Endothelial cell of umbilical vein (primary cell): ENCODE measurements at regions not wholly inside any gene's neighbourhood (a gene's known extent, or its start where the extent isn't known, plus 50 kb on each side); places are given as distances from the start of the nearest gene placed in this dataset.

Experiments used
- BruUV-seq: library from RNA; stranded (reverse); fragments of 400-500 nt; replicated peaks from 2 replicates; lab custom pipeline; 2021; lab: Mats Ljungman, UMichigan
- CTCF ChIA-PET: fragments of 300-600, 350-600 bp; sonication (Branson Sonifier 250); formaldehyde crosslinking; loops from one replicate; lab custom pipeline; 2021; ENCODE audit warnings: antibody characterized with exemption, inconsistent platforms; lab: Charles Lee
- POLR2A ChIA-PET: fragments of 300-600, 350-600 bp; sonication (Branson Sonifier 250); formaldehyde crosslinking; loops from one replicate; lab custom pipeline; 2021; ENCODE audit warnings: antibody characterized with exemption, inconsistent platforms; lab: Charles Lee
- DNase-seq: peaks from one replicate; pipeline ENCODE4 v3.0.0-alpha.2; 2011; ENCODE audit warnings: low read depth, low spot score
- FAIRE-seq: peaks from 2 replicates; lab custom pipeline; 2011; peaks lifted over from hg19 to GRCh38; lab: Jason Lieb, UNC
- H2AFZ ChIP-seq: 2 replicates; pipeline ENCODE4 v1.6.0; 2012; ENCODE audit warnings: low read depth, low read length, control low read depth, inconsistent platforms
- H3K27ac ChIP-seq: 2 replicates; pipeline ENCODE4 v1.5.1; 2011; ENCODE audit warnings: low read depth, mild to moderate bottlenecking, control low read depth, low read length, moderate library complexity; ENCODE audit not compliant: insufficient read depth
- H3K27me3 ChIP-seq, 2 experiments: 2 replicates each; pipeline versions ENCODE4 v1.6.0 to v1.6.1; 2011; ENCODE audit warnings: low read length in 2 of 2, mixed read lengths in 1 of 2; ENCODE audit not compliant: control insufficient read depth in 2 of 2, insufficient read depth in 2 of 2
- H3K36me3 ChIP-seq, 2 experiments: 2 replicates in 1 of 2; 3 replicates in 1 of 2; pipeline ENCODE4 v1.5.1; 2011; ENCODE audit warnings: low read length in 2 of 2, mild to moderate bottlenecking in 1 of 2, moderate library complexity in 1 of 2; ENCODE audit not compliant: control insufficient read depth in 2 of 2, insufficient read depth in 2 of 2; ENCODE audit errors: extremely low read depth in 1 of 2
- H3K4me1 ChIP-seq: 3 replicates; pipeline ENCODE4 v1.5.1; 2011; ENCODE audit warnings: mild to moderate bottlenecking, low read length; ENCODE audit not compliant: control insufficient read depth, insufficient read depth; ENCODE audit errors: extremely low read depth
- H3K4me2 ChIP-seq: 2 replicates; pipeline ENCODE4 v1.6.1; 2011; ENCODE audit warnings: low read length, control low read depth, mixed read lengths; ENCODE audit not compliant: insufficient read depth
- H3K4me3 ChIP-seq, 3 experiments: fragments of 200-600 bp in 1 of 3; sonication (generic), shearing (Covaris generic) in 1 of 3; replicated peaks in 1 of 3; 2 replicates each; pipeline ENCODE4 v1.5.1; 2011 to 2016; ENCODE audit warnings: control low read depth in 3 of 3, low read length in 3 of 3, mild to moderate bottlenecking in 2 of 3, inconsistent platforms in 1 of 3, low read depth in 1 of 3, moderate library complexity in 1 of 3; ENCODE audit not compliant: insufficient read depth in 1 of 3
- H3K79me2 ChIP-seq: 2 replicates; pipeline ENCODE4 v1.6.0; 2012; ENCODE audit warnings: low read length, inconsistent platforms; ENCODE audit not compliant: control insufficient read depth, insufficient read depth
- H3K9ac ChIP-seq: replicated peaks from 2 replicates; pipeline ENCODE3; 2011; ENCODE audit warnings: low read length, control low read depth; ENCODE audit not compliant: insufficient read depth; ENCODE audit errors: extremely low read depth
- H3K9me1 ChIP-seq: replicated peaks from 3 replicates; pipeline ENCODE4 v1.6.0; 2011; ENCODE audit warnings: mild to moderate bottlenecking, low read length; ENCODE audit not compliant: control insufficient read depth, insufficient read depth; ENCODE audit errors: extremely low read depth
- H3K9me3 ChIP-seq: replicated peaks from 2 replicates; pipeline ENCODE4 v1.5.1; 2012; ENCODE audit warnings: low read length, inconsistent platforms; ENCODE audit not compliant: control insufficient read depth, insufficient read depth
- H4K20me1 ChIP-seq: replicated peaks from 2 replicates; pipeline ENCODE3; 2011; ENCODE audit warnings: mild to moderate bottlenecking, low read length; ENCODE audit not compliant: control insufficient read depth, insufficient read depth; ENCODE audit errors: extremely low read depth
- EZH2 ChIP-seq: IDR thresholded peaks from 2 replicates; pipeline ENCODE4 v1.6.1; 2012; ENCODE audit warnings: borderline replicate concordance, low read depth, mild to moderate bottlenecking, moderate library complexity, low read length, inconsistent platforms; ENCODE audit not compliant: severe bottlenecking
- FOS ChIP-seq: IDR thresholded peaks from 2 replicates; pipeline ENCODE4 v1.6.1; 2011; ENCODE audit warnings: mild to moderate bottlenecking, low read length, moderate library complexity, borderline replicate concordance; ENCODE audit not compliant: insufficient read depth
- GATA2 ChIP-seq: IDR thresholded peaks from 2 replicates; pipeline ENCODE4 v1.7.0; 2011; ENCODE audit warnings: low read depth, mild to moderate bottlenecking, moderate library complexity, mixed read lengths, low read length; ENCODE audit not compliant: insufficient read length, insufficient read depth
- JUN ChIP-seq: IDR thresholded peaks from 2 replicates; pipeline ENCODE4 v1.6.1; 2011; ENCODE audit warnings: borderline replicate concordance, low read depth; ENCODE audit not compliant: insufficient read length, insufficient read depth
- MYC ChIP-seq: IDR thresholded peaks from one replicate; pipeline ENCODE4 v1.6.1; 2011; ENCODE audit warnings: mild to moderate bottlenecking, low read depth, low read length
- POLR2A ChIP-seq: IDR thresholded peaks from 2 replicates; pipeline ENCODE4 v1.6.1; 2012; ENCODE audit warnings: low read depth, mild to moderate bottlenecking, control low read depth, low read length
- POLR2AphosphoS5 ChIP-seq: IDR thresholded peaks from 2 replicates; pipeline ENCODE4 v1.6.1; 2012; ENCODE audit warnings: low read depth, mild to moderate bottlenecking, control low read depth, low read length, moderate library complexity; ENCODE audit not compliant: insufficient read depth
- dilution Hi-C: fragments of 300-500 bp; cut with MboI; formaldehyde crosslinking; loops from one replicate; pipeline ENCODE4 v1.15.0; 2019; ENCODE audit warnings: low sequenced_read_pairs; ENCODE audit not compliant: extremely low pct_ligation_motif_present
- intact Hi-C: fragments of 100-400 bp; cut with micrococcal nuclease; formaldehyde crosslinking; loops from one replicate; pipeline ENCODE4 v1.10.0; 2022
- TF ChIP-seq, protein P1 (sequence below), 2 donors: IDR thresholded peaks; 1 replicate in 1 of 2; 2 replicates in 1 of 2; pipeline ENCODE4 v1.5.1; 2011; ENCODE audit warnings: low read length in 2 of 2, mild to moderate bottlenecking in 2 of 2, moderate library complexity in 2 of 2, control low read depth in 1 of 2, inconsistent platforms in 1 of 2, low read depth in 1 of 2; ENCODE audit not compliant: insufficient read depth in 1 of 2; ENCODE audit errors: extremely low read depth in 1 of 2
- TF ChIP-seq, protein P2 (sequence below): IDR thresholded peaks from 2 replicates; pipeline ENCODE4 v1.6.1; 2011; ENCODE audit not compliant: insufficient read depth, insufficient read length

DNA sequence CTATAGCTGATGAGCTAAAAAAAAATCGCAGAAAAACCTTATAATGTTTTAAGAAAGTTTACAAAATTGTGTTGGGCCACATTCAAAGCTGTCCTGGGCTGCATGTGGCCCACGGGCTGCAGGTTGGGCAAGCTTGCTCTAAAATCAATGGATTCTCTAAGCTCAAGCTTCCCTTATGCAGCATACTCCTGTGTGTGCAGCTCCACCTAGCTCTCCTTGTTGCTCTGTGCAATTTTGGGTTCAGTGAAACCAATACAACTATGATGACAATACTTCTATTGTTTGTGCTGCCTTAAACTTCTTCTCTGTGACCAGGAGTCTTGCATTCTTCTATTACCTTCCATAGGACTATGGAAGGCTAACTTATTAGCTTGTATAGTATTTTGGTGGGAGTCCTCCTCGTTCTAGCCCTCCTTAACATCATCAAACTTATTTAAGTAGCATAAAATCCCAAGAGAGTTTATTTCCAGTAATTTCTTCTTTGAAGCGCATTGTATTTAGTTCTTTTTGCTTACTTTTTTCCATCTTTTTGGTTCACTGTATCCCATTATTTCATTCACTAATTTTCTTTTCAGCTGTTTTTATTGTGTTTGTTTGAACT, 170.9 kb upstream of the SMIM30 start:
- H3K4me1 ChIP-seq, result no peaks in the 10 kb centered on the region
- H3K27me3 ChIP-seq, result no peaks in the 10 kb centered on the region
- CTCF ChIA-PET, result no interaction called here
- POLR2A ChIA-PET, result no interaction called here
- H3K79me2 ChIP-seq, result no peaks in the 10 kb centered on the region
- TF ChIP-seq MYC (no peak), JUN (no peak), EZH2 (no peak), GATA2 (no peak), POLR2AphosphoS5 (no peak), POLR2A (no peak), FOS (no peak)
- TF ChIP-seq, protein P1, sequence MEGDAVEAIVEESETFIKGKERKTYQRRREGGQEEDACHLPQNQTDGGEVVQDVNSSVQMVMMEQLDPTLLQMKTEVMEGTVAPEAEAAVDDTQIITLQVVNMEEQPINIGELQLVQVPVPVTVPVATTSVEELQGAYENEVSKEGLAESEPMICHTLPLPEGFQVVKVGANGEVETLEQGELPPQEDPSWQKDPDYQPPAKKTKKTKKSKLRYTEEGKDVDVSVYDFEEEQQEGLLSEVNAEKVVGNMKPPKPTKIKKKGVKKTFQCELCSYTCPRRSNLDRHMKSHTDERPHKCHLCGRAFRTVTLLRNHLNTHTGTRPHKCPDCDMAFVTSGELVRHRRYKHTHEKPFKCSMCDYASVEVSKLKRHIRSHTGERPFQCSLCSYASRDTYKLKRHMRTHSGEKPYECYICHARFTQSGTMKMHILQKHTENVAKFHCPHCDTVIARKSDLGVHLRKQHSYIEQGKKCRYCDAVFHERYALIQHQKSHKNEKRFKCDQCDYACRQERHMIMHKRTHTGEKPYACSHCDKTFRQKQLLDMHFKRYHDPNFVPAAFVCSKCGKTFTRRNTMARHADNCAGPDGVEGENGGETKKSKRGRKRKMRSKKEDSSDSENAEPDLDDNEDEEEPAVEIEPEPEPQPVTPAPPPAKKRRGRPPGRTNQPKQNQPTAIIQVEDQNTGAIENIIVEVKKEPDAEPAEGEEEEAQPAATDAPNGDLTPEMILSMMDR (IDR thresholded peaks at IDR 0.05; ENCODE audit: extremely low read depth in 1 of 2, insufficient read depth in 1 of 2, low read depth in 1 of 2, low read length in 2 of 2), result no peak
- TF ChIP-seq, protein P2, sequence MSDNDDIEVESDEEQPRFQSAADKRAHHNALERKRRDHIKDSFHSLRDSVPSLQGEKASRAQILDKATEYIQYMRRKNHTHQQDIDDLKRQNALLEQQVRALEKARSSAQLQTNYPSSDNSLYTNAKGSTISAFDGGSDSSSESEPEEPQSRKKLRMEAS, result no peak
- intact Hi-C loops (no loop called here), dilution Hi-C loops (no loop called here)
- H3K9ac ChIP-seq, result no peak overlapping the region
- H3K9me1 ChIP-seq, result no peaks in the 10 kb centered on the region
- no TSS peak for BruUV-seq
- no peaks in the 10 kb centered on the region for H3K36me3 ChIP-seq
- H4K20me1 ChIP-seq, result no peaks in the 10 kb centered on the region
- H3K4me3 ChIP-seq, result no peak overlapping the region
- H2AFZ ChIP-seq, result no peak overlapping the region
- no peak for FAIRE-seq
- no peaks in the 10 kb centered on the region for H3K9me3 ChIP-seq
- H3K4me2 ChIP-seq, result no peak overlapping the region
- H3K27ac ChIP-seq, result no peak overlapping the region
- no peak for DNase-seq
